Effector memory CD8-positive, alpha-beta T cell (primary cell): ENCODE measurements at regions not wholly inside any gene's neighbourhood (a gene's known extent, or its start where the extent isn't known, plus 50 kb on each side); places are given as distances from the start of the nearest gene placed in this dataset.

ENCODE experiments used
- ATAC-seq: fragments of 150-1000 bp; cut with Tn5 transposase; replicated peaks from 2 replicates; pipeline ENCODE4 v1.10.0; 2021; ENCODE audit warnings: mild to moderate bottlenecking, moderate library complexity
- DNase-seq, 3 experiments: peaks; one replicate each; pipeline ENCODE4 v3.0.0; 2021
- H3K27ac Mint-ChIP-seq, 2 donors: one replicate each; pipeline ENCODE4 v1.8.0; 2022; ENCODE audit warnings: mild to moderate bottlenecking in 2 of 2, mixed read lengths in 2 of 2, moderate library complexity in 2 of 2
- H3K27me3 Mint-ChIP-seq, 2 donors: one replicate each; pipeline ENCODE4 v1.8.0; 2022; ENCODE audit warnings: mixed read lengths in 2 of 2
- H3K36me3 Mint-ChIP-seq: one replicate; pipeline ENCODE4 v1.8.0; 2022; ENCODE audit warnings: mild to moderate bottlenecking, moderate library complexity, mixed read lengths; ENCODE audit not compliant: insufficient read depth
- H3K4me1 Mint-ChIP-seq, 2 donors: one replicate each; pipeline ENCODE4 v1.8.0; 2022; ENCODE audit warnings: low read depth in 2 of 2, mixed read lengths in 2 of 2
- H3K4me3 Mint-ChIP-seq, 2 donors: one replicate each; pipeline ENCODE4 v1.8.0; 2022; ENCODE audit warnings: mild to moderate bottlenecking in 2 of 2, mixed read lengths in 2 of 2, moderate library complexity in 2 of 2
- H3K9me3 Mint-ChIP-seq, 2 donors: one replicate each; pipeline ENCODE4 v1.8.0; 2022; ENCODE audit warnings: mixed read lengths in 2 of 2

DNA sequence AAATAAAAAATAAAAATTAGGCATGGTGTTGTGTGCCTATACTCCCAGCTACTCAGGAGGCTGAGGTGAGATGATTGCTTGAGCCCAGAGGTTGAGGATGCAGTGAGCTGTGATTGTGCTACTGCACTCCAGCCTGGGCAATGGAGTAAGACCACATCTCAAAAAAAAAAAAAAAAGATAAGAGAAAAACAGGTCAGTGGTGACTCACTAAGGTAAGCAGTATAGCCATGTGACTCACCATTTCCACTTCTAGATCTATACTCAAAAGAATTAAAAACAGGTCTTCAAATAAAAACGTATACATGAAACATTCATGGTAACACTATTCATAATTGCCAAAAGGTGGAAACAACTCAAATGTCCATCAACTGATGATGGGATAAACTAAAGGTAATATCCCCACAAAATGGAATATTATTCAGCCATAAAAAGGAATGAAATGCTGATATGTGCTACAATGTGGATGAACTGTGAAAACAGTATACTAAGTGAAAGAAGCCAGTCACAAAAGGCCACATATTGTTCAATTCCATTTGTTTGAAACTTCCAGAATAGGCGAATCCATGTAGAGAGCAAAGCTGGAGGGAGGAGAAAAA lies 75.1 kb downstream of the ZNF281 start:
- H3K9me3 Mint-ChIP-seq: no peaks in the 10 kb centered on the region
- no peak for ATAC-seq
- H3K36me3 Mint-ChIP-seq: no peaks in the 10 kb centered on the region
- no peak overlapping the region for H3K27ac Mint-ChIP-seq
- H3K4me1 Mint-ChIP-seq: peaks cover 5 to 6% of the 10 kb centered on the region in 2 donors
- DNase-seq: no peak
- H3K27me3 Mint-ChIP-seq: no peaks in the 10 kb centered on the region
- H3K4me3 Mint-ChIP-seq: no peak overlapping the region

DNA sequence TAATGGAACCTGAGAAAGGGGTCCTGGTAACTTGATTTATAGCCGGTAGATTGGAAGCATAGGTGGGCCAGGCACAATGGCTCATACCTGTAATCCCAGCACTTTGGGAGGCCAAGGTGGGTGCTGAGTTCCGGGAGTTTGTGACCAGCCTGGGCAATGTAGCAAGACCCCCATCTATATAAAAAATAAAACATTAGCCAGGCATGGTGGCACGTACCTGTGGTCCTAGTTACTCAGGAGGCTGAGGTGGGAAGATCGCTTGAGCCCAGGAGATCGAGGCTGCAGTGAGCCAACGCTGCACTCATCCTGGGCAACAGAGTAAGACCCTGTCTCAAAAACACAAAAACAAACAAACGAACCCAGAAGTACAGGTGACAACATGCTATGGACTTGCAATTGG lies 76.5 kb downstream of the ZNF281 start:
- no peak overlapping the region for H3K27ac Mint-ChIP-seq
- H3K4me3 Mint-ChIP-seq: no peak overlapping the region
- no peaks in the 10 kb centered on the region for H3K9me3 Mint-ChIP-seq
- ATAC-seq (no peak), DNase-seq (no peak)
- peaks cover 5 to 6% of the 10 kb centered on the region in 2 donors for H3K4me1 Mint-ChIP-seq
- no peaks in the 10 kb centered on the region for H3K27me3 Mint-ChIP-seq
- H3K36me3 Mint-ChIP-seq: no peaks in the 10 kb centered on the region

- Mint-ChIP-seq H3K4me3 (no peak overlapping the region), H3K36me3 (no peaks in the 10 kb centered on the region), H3K9me3 (no peaks in the 10 kb centered on the region), H3K27ac (no peak overlapping the region), H3K4me1 (peaks cover 4% of the 10 kb centered on the region in 2 donors), H3K27me3 (peaks cover 6% of the 10 kb centered on the region in 2 donors)
- DNase-seq (no peak), ATAC-seq (no peak)
Observed at GRCh38 chr1:200332716-200333115, 77.1 kb downstream of the ZNF281 start.

- Mint-ChIP-seq H3K4me1 (no peaks in the 10 kb centered on the region), H3K9me3 (no peaks in the 10 kb centered on the region), H3K27me3 (peaks cover 15 to 16% of the 10 kb centered on the region in 2 donors), H3K27ac (no peak overlapping the region), H3K4me3 (no peak overlapping the region), H3K36me3 (no peaks in the 10 kb centered on the region)
- DNase-seq (no peak), ATAC-seq (no peak)
Observed at GRCh38 chr1:200330741-200331428, 79.0 kb downstream of the ZNF281 start.

DNA sequence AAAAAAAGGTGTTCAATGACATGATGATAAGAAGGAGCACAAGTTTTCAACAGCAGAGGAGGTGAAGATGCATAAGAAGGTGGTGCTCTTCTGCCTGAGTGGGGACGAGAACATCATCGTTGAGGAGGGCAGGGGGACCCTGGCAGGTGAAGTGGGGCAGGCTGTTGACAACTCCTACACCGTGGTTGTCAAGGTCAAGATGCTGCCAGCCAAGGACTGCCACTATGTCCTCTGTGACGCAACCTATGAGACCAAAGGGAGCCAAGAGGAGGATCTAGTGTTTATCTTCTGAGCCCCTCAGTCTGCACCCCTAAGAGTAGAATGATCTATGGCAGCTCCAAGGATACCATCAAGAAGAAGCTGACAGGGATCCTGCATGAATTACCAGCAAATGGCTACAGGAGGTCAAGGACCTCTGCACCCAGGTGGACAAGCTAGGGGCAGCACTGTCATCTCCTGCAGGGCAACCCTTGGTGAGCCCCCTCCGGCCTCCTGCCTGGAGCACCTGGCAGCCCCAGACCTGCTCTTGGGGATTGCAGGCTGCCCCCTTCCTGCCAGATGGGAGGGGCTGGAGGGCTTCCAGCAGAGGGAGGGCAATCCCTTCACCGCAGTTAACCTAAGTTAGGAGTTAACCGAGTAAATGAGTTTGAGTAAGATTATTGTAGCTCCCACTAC lies 80.5 kb downstream of the ZNF281 start:
- Mint-ChIP-seq H3K27ac (no peak overlapping the region), H3K4me3 (no peak overlapping the region), H3K9me3 (no peaks in the 10 kb centered on the region), H3K36me3 (no peaks in the 10 kb centered on the region), H3K27me3 (peaks cover 15 to 16% of the 10 kb centered on the region in 2 donors), H3K4me1 (no peaks in the 10 kb centered on the region)
- no peak for DNase-seq
- no peak for ATAC-seq

DNA sequence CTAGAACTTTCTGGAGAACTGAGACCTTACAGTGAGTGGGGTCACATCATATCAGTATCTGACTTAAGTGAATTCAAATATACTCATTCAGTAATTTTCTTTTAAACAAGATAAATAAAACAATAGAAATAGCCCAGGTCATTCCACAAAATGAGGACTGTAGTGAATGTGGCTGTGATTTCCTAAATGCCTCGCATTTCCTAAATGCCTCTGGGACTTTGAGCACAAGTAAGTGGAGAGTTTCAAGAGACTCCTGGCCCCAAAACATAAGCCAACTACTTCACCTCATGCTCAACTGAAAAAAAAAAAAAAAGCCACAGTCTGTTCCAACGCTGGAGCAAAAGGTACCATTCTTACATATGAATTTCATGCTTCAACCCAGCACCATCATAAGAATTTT lies 81.5 kb downstream of the ZNF281 start:
- Mint-ChIP-seq H3K9me3 (no peaks in the 10 kb centered on the region), H3K4me1 (no peaks in the 10 kb centered on the region), H3K27me3 (peaks cover 15 to 16% of the 10 kb centered on the region in 2 donors), H3K4me3 (no peak overlapping the region), H3K27ac (no peak overlapping the region), H3K36me3 (no peaks in the 10 kb centered on the region)
- no peak for ATAC-seq
- DNase-seq: no peak

DNA sequence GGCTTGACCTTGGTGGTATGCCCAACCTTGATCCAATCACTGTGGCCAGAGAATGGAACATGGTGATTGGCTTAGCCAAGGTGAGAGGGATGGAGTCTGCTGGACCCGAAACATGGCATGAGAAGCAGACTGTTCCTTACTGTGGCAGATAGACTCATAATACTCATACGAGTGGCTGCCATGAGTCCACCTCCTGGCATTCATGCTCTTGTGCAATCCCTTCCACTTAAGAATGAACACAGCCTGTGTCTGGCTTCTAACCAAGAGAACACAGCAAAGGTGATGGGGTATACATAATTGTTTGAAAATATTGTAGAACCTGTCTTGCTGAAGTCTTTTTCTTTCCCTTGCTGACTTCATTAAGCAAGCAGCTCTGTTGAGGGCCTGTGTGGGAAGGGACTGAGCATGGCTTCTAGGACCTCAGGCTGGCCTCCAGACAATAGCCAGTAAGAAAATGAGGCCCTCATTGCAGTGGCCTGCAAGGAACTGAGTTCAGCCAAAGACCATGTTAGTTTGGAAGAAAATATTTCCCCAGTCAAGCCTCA lies 85.9 kb downstream of the ZNF281 start:
- ATAC-seq (no peak), DNase-seq (no peak)
- H3K36me3 Mint-ChIP-seq: no peaks in the 10 kb centered on the region
- H3K27ac Mint-ChIP-seq: no peak overlapping the region
- H3K27me3 Mint-ChIP-seq: peaks cover 23 to 26% of the 10 kb centered on the region in 2 donors
- no peak overlapping the region for H3K4me3 Mint-ChIP-seq
- H3K9me3 Mint-ChIP-seq: no peaks in the 10 kb centered on the region
- no peaks in the 10 kb centered on the region for H3K4me1 Mint-ChIP-seq

DNA sequence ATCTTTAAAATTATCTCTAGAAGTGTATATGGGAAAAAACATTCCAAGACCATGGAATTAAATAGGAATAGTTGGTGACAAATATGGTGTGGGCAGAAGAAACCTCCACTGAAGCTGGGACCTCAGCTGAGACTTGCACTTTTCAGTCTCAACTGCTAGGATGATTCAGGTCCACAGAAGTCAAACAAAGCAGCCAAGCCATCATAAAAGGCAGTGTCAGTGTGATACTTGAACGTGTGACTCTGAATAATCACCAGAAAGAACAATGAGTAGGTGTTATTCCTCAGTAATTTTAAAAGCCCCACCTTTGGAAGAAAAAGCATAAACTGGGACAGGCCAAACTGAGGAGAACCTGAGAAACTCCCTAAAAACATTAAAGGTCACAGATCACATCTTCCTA lies 90.7 kb downstream of the ZNF281 start:
- Mint-ChIP-seq H3K27me3 (peaks cover 17 to 18% of the 10 kb centered on the region in 2 donors), H3K9me3 (no peaks in the 10 kb centered on the region), H3K4me1 (no peaks in the 10 kb centered on the region), H3K36me3 (no peaks in the 10 kb centered on the region), H3K4me3 (no peak overlapping the region), H3K27ac (no peak overlapping the region)
- no peak for ATAC-seq
- DNase-seq: no peak

- Mint-ChIP-seq H3K4me1 (no peaks in the 10 kb centered on the region), H3K36me3 (no peaks in the 10 kb centered on the region), H3K4me3 (no peak overlapping the region), H3K27me3 (peaks cover 11 to 18% of the 10 kb centered on the region in 2 donors), H3K27ac (no peak overlapping the region), H3K9me3 (no peaks in the 10 kb centered on the region)
- ATAC-seq: no peak
- no peak for DNase-seq
Observed at GRCh38 chr1:200317236-200317635, 92.6 kb downstream of the ZNF281 start.

DNA sequence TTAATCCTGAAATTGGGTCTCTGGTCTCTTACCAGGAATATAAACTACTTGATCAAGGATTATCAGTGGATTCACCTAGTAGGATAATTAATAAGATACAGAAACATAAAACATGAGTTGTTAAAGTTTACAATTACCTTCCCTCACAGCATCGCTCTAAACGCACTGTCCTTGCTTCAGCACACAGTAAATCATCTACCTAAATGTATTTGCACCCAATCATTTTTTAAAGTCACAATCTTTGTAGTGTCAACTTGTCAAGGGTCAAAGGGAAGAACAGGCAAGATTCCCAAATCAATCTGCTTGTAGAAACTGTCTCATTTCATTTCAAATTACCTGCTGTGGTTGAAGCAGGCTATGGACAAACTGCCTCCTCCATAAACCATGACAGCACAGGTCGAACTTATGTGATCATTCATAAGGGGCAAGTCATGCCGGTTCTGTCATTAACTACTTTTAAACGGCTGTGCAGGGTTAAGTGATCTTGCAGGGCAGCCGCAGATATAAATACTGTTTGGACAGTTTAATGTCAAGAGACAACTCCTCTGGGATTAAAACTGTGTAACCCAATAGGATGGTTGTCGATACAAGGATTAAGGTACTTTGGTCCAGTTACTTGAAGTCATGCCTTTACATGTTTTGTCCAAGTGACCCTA lies 93.6 kb downstream of the ZNF281 start:
- ATAC-seq: no peak
- no peaks in the 10 kb centered on the region for H3K36me3 Mint-ChIP-seq

GRCh38 chr1:200314085-200314750 lies 95.6 kb downstream of the ZNF281 start:
- Mint-ChIP-seq H3K27ac (no peak overlapping the region), H3K27me3 (peaks cover 7 to 10% of the 10 kb centered on the region in 2 donors), H3K4me3 (no peak overlapping the region), H3K9me3 (no peaks in the 10 kb centered on the region), H3K4me1 (no peaks in the 10 kb centered on the region), H3K36me3 (peaks cover under 1% of the 10 kb centered on the region)
- DNase-seq (no peak), ATAC-seq (no peak)

More for the DNA sequence above, 93.6 kb downstream of the ZNF281 start:
- Mint-ChIP-seq H3K9me3 (no peaks in the 10 kb centered on the region), H3K4me1 (no peaks in the 10 kb centered on the region), H3K27me3 (peaks cover 11 to 16% of the 10 kb centered on the region in 2 donors), H3K27ac (no peak overlapping the region), H3K4me3 (no peak overlapping the region)
- no peak for DNase-seq

DNA sequence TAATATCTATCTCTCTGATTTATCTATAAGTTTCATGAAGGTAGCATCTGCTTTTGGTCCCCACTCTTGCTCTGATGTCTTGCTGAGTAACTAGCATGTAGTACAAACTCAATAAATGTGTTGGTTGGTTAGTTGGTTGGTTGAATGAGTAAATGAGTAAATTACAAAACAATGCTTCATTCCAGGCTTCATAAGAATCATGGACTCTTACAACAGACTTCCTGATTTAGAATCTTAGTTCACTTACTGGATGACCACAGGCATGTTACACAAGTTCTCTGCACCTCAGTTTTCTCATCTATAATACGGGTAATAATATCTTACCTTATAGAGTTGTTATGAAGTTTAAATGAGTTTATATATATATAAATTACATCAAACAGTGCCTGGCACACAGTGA lies 98.6 kb downstream of the ZNF281 start:
- no peak overlapping the region for H3K4me3 Mint-ChIP-seq
- H3K4me1 Mint-ChIP-seq: peaks cover 2 to 4% of the 10 kb centered on the region in 2 donors
- H3K27ac Mint-ChIP-seq: no peak overlapping the region
- peaks cover 0 to 5% of the 10 kb centered on the region in 2 donors for H3K27me3 Mint-ChIP-seq
- H3K36me3 Mint-ChIP-seq: peaks cover 3% of the 10 kb centered on the region
- ATAC-seq: no peak
- no peak for DNase-seq
- no peaks in the 10 kb centered on the region for H3K9me3 Mint-ChIP-seq

- no peak for ATAC-seq
- H3K4me3 Mint-ChIP-seq: no peak overlapping the region
- peaks cover 2 to 4% of the 10 kb centered on the region in 2 donors for H3K4me1 Mint-ChIP-seq
- no peaks in the 10 kb centered on the region for H3K9me3 Mint-ChIP-seq
- H3K27ac Mint-ChIP-seq: no peak overlapping the region
- no peak for DNase-seq
- peaks cover 3% of the 10 kb centered on the region for H3K36me3 Mint-ChIP-seq
- H3K27me3 Mint-ChIP-seq: peaks cover 0 to 1% of the 10 kb centered on the region in 2 donors
Observed at GRCh38 chr1:200310824-200311223, 99.0 kb downstream of the ZNF281 start.
